ENCODE measurements at regions not wholly inside any gene's neighbourhood (a gene's known extent, or its start where the extent isn't known, plus 50 kb on each side); places are given as distances from the start of the nearest gene placed in this dataset.

DNA sequence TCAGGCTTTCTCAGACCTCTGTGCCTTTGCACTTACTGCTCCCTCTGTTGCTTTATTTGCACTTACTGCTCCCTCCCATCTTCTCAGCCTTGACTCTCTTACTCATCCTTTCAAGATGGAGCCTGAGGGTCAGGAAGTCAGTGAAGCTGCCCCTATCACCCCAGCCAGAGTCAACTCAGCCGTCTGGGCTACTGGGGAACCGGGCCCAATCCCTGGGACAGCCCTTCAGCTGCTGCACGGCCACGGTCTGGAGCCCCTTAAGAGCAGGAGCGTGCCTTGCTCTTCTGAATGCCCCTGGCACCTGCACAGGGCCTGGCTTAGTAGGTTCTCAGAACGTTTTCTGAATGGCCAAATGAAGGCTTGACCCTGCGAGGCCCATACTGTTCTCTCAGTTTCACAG is 244.4 kb downstream of the FOXD2 start:
- TF ChIP-seq EZH2phosphoT487 (IDR thresholded peaks at IDR 0.05; ENCODE audit: unreplicated experiment), result no peak
- TF ChIP-seq, protein P1, sequence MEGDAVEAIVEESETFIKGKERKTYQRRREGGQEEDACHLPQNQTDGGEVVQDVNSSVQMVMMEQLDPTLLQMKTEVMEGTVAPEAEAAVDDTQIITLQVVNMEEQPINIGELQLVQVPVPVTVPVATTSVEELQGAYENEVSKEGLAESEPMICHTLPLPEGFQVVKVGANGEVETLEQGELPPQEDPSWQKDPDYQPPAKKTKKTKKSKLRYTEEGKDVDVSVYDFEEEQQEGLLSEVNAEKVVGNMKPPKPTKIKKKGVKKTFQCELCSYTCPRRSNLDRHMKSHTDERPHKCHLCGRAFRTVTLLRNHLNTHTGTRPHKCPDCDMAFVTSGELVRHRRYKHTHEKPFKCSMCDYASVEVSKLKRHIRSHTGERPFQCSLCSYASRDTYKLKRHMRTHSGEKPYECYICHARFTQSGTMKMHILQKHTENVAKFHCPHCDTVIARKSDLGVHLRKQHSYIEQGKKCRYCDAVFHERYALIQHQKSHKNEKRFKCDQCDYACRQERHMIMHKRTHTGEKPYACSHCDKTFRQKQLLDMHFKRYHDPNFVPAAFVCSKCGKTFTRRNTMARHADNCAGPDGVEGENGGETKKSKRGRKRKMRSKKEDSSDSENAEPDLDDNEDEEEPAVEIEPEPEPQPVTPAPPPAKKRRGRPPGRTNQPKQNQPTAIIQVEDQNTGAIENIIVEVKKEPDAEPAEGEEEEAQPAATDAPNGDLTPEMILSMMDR (conservative IDR thresholded peaks at IDR 0.05; ENCODE audit: low read depth in 2 of 2), result no peak
- TF ChIP-seq POLR2AphosphoS5 (IDR thresholded peaks at IDR 0.05; ENCODE audit: low read depth), result no peak
- TF ChIP-seq, protein P2, sequence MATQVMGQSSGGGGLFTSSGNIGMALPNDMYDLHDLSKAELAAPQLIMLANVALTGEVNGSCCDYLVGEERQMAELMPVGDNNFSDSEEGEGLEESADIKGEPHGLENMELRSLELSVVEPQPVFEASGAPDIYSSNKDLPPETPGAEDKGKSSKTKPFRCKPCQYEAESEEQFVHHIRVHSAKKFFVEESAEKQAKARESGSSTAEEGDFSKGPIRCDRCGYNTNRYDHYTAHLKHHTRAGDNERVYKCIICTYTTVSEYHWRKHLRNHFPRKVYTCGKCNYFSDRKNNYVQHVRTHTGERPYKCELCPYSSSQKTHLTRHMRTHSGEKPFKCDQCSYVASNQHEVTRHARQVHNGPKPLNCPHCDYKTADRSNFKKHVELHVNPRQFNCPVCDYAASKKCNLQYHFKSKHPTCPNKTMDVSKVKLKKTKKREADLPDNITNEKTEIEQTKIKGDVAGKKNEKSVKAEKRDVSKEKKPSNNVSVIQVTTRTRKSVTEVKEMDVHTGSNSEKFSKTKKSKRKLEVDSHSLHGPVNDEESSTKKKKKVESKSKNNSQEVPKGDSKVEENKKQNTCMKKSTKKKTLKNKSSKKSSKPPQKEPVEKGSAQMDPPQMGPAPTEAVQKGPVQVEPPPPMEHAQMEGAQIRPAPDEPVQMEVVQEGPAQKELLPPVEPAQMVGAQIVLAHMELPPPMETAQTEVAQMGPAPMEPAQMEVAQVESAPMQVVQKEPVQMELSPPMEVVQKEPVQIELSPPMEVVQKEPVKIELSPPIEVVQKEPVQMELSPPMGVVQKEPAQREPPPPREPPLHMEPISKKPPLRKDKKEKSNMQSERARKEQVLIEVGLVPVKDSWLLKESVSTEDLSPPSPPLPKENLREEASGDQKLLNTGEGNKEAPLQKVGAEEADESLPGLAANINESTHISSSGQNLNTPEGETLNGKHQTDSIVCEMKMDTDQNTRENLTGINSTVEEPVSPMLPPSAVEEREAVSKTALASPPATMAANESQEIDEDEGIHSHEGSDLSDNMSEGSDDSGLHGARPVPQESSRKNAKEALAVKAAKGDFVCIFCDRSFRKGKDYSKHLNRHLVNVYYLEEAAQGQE (IDR thresholded peaks at IDR 0.05; ENCODE audit: unreplicated experiment), result no peak
- no peak for TF ChIP-seq CREB1 (CRISPR knock-in tag; IDR thresholded peaks at IDR 0.05; ENCODE audit: low read depth)
- TF ChIP-seq, protein P3, sequence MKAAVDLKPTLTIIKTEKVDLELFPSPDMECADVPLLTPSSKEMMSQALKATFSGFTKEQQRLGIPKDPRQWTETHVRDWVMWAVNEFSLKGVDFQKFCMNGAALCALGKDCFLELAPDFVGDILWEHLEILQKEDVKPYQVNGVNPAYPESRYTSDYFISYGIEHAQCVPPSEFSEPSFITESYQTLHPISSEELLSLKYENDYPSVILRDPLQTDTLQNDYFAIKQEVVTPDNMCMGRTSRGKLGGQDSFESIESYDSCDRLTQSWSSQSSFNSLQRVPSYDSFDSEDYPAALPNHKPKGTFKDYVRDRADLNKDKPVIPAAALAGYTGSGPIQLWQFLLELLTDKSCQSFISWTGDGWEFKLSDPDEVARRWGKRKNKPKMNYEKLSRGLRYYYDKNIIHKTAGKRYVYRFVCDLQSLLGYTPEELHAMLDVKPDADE (IDR thresholded peaks at IDR 0.05), result no peak
- no peak for TF ChIP-seq EZH2 (IDR thresholded peaks at IDR 0.05; ENCODE audit: low read depth, unreplicated experiment)
